Bronchial epithelial cell (primary cell): ENCODE measurements at regions not wholly inside any gene's neighbourhood (a gene's known extent, or its start where the extent isn't known, plus 50 kb on each side); places are given as distances from the start of the nearest gene placed in this dataset.

Source experiments
- DNase-seq: peaks from one replicate; pipeline ENCODE4 v3.0.0-alpha.2; 2010; ENCODE audit warnings: low read depth
- FAIRE-seq: peaks from 2 replicates; lab custom pipeline; 2011; peaks lifted over from hg19 to GRCh38; lab: Jason Lieb, UNC
- H3K27me3 ChIP-seq: 2 replicates; pipeline ENCODE4 v1.5.1; 2011; ENCODE audit warnings: low read length; ENCODE audit not compliant: control insufficient read depth, insufficient read depth
- H3K36me3 ChIP-seq: 2 replicates; pipeline ENCODE4 v1.5.1; 2011; ENCODE audit warnings: low read length; ENCODE audit not compliant: control insufficient read depth, insufficient read depth
- H3K4me3 ChIP-seq: 2 replicates; pipeline ENCODE4 v1.5.1; 2011; ENCODE audit warnings: mild to moderate bottlenecking, low read depth, low read length, control low read depth
- TF ChIP-seq, protein P1 (sequence below): IDR thresholded peaks from 2 replicates; pipeline ENCODE4 v1.5.1; 2011; ENCODE audit warnings: mild to moderate bottlenecking, moderate library complexity, low read length, control low read depth, inconsistent platforms; ENCODE audit not compliant: insufficient read depth, severe bottlenecking

DNA sequence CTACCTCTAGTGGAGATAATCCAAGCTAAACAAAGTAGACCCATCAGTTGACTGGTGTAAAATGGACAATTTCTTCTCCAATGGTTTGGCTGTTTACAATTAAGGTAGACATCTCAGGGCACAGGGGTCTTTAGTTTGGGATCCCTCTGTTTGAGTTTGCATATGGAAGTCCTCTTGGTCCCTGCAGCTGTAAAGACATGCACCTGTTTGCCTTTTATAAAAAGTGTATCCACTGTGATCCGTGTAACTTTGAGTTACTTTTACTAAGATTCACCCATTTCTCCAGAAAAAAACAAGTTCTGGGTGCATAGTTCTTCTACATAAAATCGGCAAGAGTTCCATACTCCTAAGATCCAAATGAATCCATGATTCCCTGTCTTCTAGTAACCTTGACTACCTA lies 374.7 kb upstream of the ADAMTS16 start:
- Histone ChIP-seq H3K27me3 (no peaks in the 10 kb centered on the region), H3K4me3 (no peak overlapping the region), H3K36me3 (no peaks in the 10 kb centered on the region)
- FAIRE-seq (no peak), DNase-seq (no peak)
- TF ChIP-seq, protein P1, sequence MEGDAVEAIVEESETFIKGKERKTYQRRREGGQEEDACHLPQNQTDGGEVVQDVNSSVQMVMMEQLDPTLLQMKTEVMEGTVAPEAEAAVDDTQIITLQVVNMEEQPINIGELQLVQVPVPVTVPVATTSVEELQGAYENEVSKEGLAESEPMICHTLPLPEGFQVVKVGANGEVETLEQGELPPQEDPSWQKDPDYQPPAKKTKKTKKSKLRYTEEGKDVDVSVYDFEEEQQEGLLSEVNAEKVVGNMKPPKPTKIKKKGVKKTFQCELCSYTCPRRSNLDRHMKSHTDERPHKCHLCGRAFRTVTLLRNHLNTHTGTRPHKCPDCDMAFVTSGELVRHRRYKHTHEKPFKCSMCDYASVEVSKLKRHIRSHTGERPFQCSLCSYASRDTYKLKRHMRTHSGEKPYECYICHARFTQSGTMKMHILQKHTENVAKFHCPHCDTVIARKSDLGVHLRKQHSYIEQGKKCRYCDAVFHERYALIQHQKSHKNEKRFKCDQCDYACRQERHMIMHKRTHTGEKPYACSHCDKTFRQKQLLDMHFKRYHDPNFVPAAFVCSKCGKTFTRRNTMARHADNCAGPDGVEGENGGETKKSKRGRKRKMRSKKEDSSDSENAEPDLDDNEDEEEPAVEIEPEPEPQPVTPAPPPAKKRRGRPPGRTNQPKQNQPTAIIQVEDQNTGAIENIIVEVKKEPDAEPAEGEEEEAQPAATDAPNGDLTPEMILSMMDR: no peak

DNA sequence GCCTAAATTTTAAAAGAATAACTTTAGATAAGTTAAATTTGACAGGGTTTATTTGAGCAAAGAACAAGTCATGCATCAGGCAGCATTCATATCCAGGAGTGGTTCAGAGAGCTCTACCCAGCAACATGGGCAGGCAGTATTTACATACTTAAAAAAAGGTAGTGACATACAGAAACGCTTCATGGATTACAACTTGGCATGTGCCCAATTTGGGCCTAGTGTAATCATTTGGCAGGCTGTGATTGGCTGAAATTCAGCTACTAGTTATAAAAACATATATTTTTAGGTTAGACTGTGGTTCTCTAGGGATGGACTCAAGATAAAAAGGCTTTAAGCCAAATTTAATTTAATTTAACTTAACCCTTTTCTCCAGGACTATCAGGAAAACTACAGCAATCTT lies 374.0 kb upstream of the ADAMTS16 start:
- Histone ChIP-seq H3K4me3 (no peak overlapping the region), H3K36me3 (no peaks in the 10 kb centered on the region), H3K27me3 (no peaks in the 10 kb centered on the region)
- no peak for DNase-seq
- TF ChIP-seq, protein P1: no peak
- no peak for FAIRE-seq

DNA sequence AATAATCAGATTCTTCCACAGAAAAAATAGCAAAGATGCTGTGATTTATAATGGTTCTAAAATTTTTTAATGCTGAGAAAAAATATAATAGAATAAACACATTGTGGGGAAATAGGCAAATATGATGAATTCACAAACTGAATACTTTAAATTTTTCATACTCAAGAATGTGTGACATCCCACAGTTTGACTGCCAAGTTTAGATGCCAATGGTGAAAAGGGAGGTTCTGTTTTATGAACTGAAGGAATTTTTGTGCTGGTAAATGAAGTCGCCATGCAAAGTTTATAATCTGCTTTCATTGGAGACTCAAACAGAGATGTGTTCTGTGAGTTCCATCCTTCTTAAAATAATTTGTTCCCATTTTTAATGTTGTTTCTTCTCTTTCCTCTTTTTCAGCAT lies 367.5 kb upstream of the ADAMTS16 start:
- Histone ChIP-seq H3K4me3 (no peak overlapping the region), H3K36me3 (no peaks in the 10 kb centered on the region), H3K27me3 (no peaks in the 10 kb centered on the region)
- no peak for FAIRE-seq
- TF ChIP-seq, protein P1: no peak
- DNase-seq: no peak

- no peaks in the 10 kb centered on the region for H3K27me3 ChIP-seq
- FAIRE-seq (no peak), DNase-seq (no peak)
- TF ChIP-seq, protein P1: no peak
- no peaks in the 10 kb centered on the region for H3K36me3 ChIP-seq
- no peak overlapping the region for H3K4me3 ChIP-seq
These were observed 366.3 kb upstream of the ADAMTS16 start for GRCh38 chr5:4773827-4774317.

GRCh38 chr5:4777435-4777834 lies 362.7 kb upstream of the ADAMTS16 start:
- H3K27me3 ChIP-seq: no peaks in the 10 kb centered on the region
- no peak overlapping the region for H3K4me3 ChIP-seq
- DNase-seq (no peak), FAIRE-seq (no peak)
- no peaks in the 10 kb centered on the region for H3K36me3 ChIP-seq
- TF ChIP-seq, protein P1: no peak

DNA sequence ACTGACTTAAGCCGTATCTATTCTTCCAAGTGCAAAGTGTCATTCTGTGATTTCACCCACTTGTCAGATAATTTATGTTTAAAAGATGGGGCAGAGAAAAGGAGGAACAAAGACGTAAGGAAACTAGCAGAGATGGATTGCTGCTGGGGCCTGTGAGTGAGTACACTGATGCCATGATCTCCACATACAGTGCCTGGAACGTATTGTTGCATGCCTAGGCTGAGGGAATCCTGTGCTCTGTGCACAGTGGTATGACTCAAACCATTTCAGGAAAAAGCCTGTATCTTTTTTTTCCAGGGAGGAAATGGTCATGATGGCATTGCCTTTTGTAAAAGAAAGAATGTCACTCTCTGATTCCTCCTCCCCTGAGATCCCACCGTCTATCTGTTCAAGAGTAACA lies 359.5 kb upstream of the ADAMTS16 start:
- DNase-seq (no peak), FAIRE-seq (no peak)
- H3K27me3 ChIP-seq: no peaks in the 10 kb centered on the region
- TF ChIP-seq, protein P1: no peak
- no peak overlapping the region for H3K4me3 ChIP-seq
- H3K36me3 ChIP-seq: no peaks in the 10 kb centered on the region
